GM18951 (cell line): ENCODE measurements at regions not wholly inside any gene's neighbourhood (a gene's known extent, or its start where the extent isn't known, plus 50 kb on each side); places are given as distances from the start of the nearest gene placed in this dataset.

ENCODE experiments used
- POLR2A ChIP-seq: IDR thresholded peaks from 4 replicates; pipeline ENCODE4 v1.6.1; 2011; ENCODE audit warnings: mild to moderate bottlenecking; ENCODE audit not compliant: insufficient read length, insufficient read depth; ENCODE audit errors: extremely low read depth
- in situ Hi-C: fragments of 300-500 bp; cut with MboI; formaldehyde crosslinking; loops from one replicate; pipeline ENCODE4 v1.12.0; 2022; ENCODE audit warnings: low sequenced_read_pairs, mixed read lengths, inconsistent platforms; ENCODE audit not compliant: unreplicated experiment

- TF ChIP-seq POLR2A, result no peak
- in situ Hi-C loops, result no loop called here
Measured at GRCh38 chr2:43020296-43020695, 206.1 kb downstream of the ZFP36L2 start.

GRCh38 chr2:43019536-43020183 lies 206.7 kb downstream of the ZFP36L2 start:
- in situ Hi-C loops, result no loop called here
- TF ChIP-seq POLR2A, result no peak

GRCh38 chr2:43019025-43019367 lies 207.4 kb downstream of the ZFP36L2 start:
- in situ Hi-C loops, result no loop called here
- TF ChIP-seq POLR2A, result no peak

GRCh38 chr2:43018179-43019024 lies 208.0 kb downstream of the ZFP36L2 start:
- in situ Hi-C loops, result no loop called here
- no peak for TF ChIP-seq POLR2A

- in situ Hi-C loops, result no loop called here
- TF ChIP-seq POLR2A, result no peak
Measured at GRCh38 chr2:43013821-43014345, 212.5 kb downstream of the ZFP36L2 start.

- no peak for TF ChIP-seq POLR2A
- in situ Hi-C loops, result no loop called here
Measured at GRCh38 chr2:43012966-43013365, 213.4 kb downstream of the ZFP36L2 start.

GRCh38 chr2:43011158-43011491 lies 215.3 kb downstream of the ZFP36L2 start:
- no peak for TF ChIP-seq POLR2A
- in situ Hi-C loops, result no loop called here

- in situ Hi-C loops, result no loop called here
Measured at GRCh38 chr2:43010438-43011157, 215.8 kb downstream of the ZFP36L2 start.

GRCh38 chr2:43009448-43009847 lies 217.0 kb downstream of the ZFP36L2 start:
- no peak for TF ChIP-seq POLR2A
- in situ Hi-C loops, result no loop called here

More at GRCh38 chr2:43010438-43011157, 215.8 kb downstream of the ZFP36L2 start:
- no peak for TF ChIP-seq POLR2A

GRCh38 chr2:43008388-43008787 lies 216.0 kb upstream of the HAAO start:
- no peak for TF ChIP-seq POLR2A
- in situ Hi-C loops, result no loop called here

- TF ChIP-seq POLR2A, result no peak
- in situ Hi-C loops, result no loop called here
Measured at GRCh38 chr2:43007901-43008300, 215.5 kb upstream of the HAAO start.

GRCh38 chr2:43006834-43007543 lies 214.6 kb upstream of the HAAO start:
- in situ Hi-C loops, result no loop called here
- no peak for TF ChIP-seq POLR2A
